ENCODE measurements at regions not wholly inside any gene's neighbourhood (a gene's known extent, or its start where the extent isn't known, plus 50 kb on each side); places are given as distances from the start of the nearest gene placed in this dataset.

- no CpG with 5 or more reads among the region's 6 CpGs for WGBS, 2 experiments (ENCODE audit: extremely low coverage in 2 of 2, insufficient read length in 1 of 2)
- Histone ChIP-seq H3K18ac (ENCODE audit: low read depth, low read length) (no peak overlapping the region), H3K4me3 (ENCODE audit: insufficient read depth, low read depth, low read length) (no peak overlapping the region), H2AK5ac (ENCODE audit: low read depth, low read length) (no peak overlapping the region), H3K9ac (ENCODE audit: low read depth, low read length) (no peak overlapping the region), H3K27ac (ENCODE audit: insufficient read depth, low read length) (no peak overlapping the region), H2BK20ac (ENCODE audit: low read depth, low read length) (no peak overlapping the region), H2AFZ (replicated peaks; ENCODE audit: low read length, poor library complexity) (no peak overlapping the region), H2BK5ac (ENCODE audit: low read depth, low read length, poor library complexity, severe bottlenecking) (no peak overlapping the region), H3K9me1 (ENCODE audit: insufficient read depth, low read length) (no peaks in the 10 kb centered on the region), H3K23ac (ENCODE audit: low read depth, low read length) (no peak overlapping the region), H3K4me2 (ENCODE audit: low read depth, low read length) (no peak overlapping the region), H3K14ac (replicated peaks; ENCODE audit: low read depth, low read length) (no peak overlapping the region), H4K91ac (ENCODE audit: insufficient read depth, low read depth, low read length) (no peak overlapping the region), H4K20me1 (ENCODE audit: insufficient read depth, low read length) (no peaks in the 10 kb centered on the region), H2AK9ac (replicated peaks; ENCODE audit: low read depth, low read length, poor library complexity) (no peak overlapping the region), H2BK120ac (ENCODE audit: low read depth, low read length) (no peak overlapping the region), H3K4me1 (ENCODE audit: control insufficient read depth, insufficient read depth, low read length) (no peaks in the 10 kb centered on the region), H3K36me3 (ENCODE audit: control insufficient read depth, insufficient read depth, low read length) (no peaks in the 10 kb centered on the region), H3K56ac (ENCODE audit: extremely low read depth, insufficient read depth, low read length) (no peak overlapping the region), H3K27me3 (ENCODE audit: control insufficient read depth, insufficient read depth, low read length) (no peaks in the 10 kb centered on the region), H3K9me3 (ENCODE audit: control insufficient read depth, insufficient read depth, low read length) (no peaks in the 10 kb centered on the region), H3K4ac (ENCODE audit: low read depth, low read length) (no peak overlapping the region), H2BK15ac (ENCODE audit: low read depth, low read length) (no peak overlapping the region), H3K79me1 (ENCODE audit: low read depth in 1 of 2, low read length in 2 of 2) (no peaks in the 10 kb centered on the region), H4K8ac (ENCODE audit: low read depth in 2 of 2, low read length in 2 of 2) (no peak overlapping the region), H4K5ac (ENCODE audit: low read depth, low read length) (no peak overlapping the region)
- BruUV-seq (replicated peaks), result no TSS peak
- no peak for ATAC-seq (ENCODE audit: low read depth)
- POLR2A ChIA-PET (ENCODE audit: unreplicated experiment), result no interaction called here
- CTCF ChIA-PET, result no interaction called here
- in situ Hi-C loops (cut with MboI; ENCODE audit: low sequenced_read_pairs), result no loop called here
- dilution Hi-C loops (cut with HindIII; ENCODE audit: low sequenced_read_pairs, unreplicated experiment), result no loop called here
- intact Hi-C loops (cut with micrococcal nuclease), result no loop called here
- DNase-seq, result no peak
- TF ChIP-seq USF2 (IDR thresholded peaks at IDR 0.05; ENCODE audit: low read depth, low read length) (no peak), RCOR1 (IDR thresholded peaks at IDR 0.05; ENCODE audit: insufficient replicate concordance, low read length) (no peak), RFX5 (IDR thresholded peaks at IDR 0.05; ENCODE audit: low read depth, low read length) (no peak), CTCF (conservative IDR thresholded peaks at IDR 0.05; ENCODE audit: low read depth, low read length) (no peak), SMC3 (IDR thresholded peaks at IDR 0.05; ENCODE audit: low read depth, low read length) (no peak)
Measured at GRCh38 chr4:131447883-131448282, 1701.2 kb upstream of the PCDH10 start.

All from IMR-90 (cell line).